GF-D8 (cell line): ENCODE measurements at regions not wholly inside any gene's neighbourhood (a gene's known extent, or its start where the extent isn't known, plus 50 kb on each side); places are given as distances from the start of the nearest gene placed in this dataset.

Experiments used
- DNase-seq: peaks from one replicate; lab custom pipeline; 2025; lab: John Stamatoyannopoulos, UW

DNA sequence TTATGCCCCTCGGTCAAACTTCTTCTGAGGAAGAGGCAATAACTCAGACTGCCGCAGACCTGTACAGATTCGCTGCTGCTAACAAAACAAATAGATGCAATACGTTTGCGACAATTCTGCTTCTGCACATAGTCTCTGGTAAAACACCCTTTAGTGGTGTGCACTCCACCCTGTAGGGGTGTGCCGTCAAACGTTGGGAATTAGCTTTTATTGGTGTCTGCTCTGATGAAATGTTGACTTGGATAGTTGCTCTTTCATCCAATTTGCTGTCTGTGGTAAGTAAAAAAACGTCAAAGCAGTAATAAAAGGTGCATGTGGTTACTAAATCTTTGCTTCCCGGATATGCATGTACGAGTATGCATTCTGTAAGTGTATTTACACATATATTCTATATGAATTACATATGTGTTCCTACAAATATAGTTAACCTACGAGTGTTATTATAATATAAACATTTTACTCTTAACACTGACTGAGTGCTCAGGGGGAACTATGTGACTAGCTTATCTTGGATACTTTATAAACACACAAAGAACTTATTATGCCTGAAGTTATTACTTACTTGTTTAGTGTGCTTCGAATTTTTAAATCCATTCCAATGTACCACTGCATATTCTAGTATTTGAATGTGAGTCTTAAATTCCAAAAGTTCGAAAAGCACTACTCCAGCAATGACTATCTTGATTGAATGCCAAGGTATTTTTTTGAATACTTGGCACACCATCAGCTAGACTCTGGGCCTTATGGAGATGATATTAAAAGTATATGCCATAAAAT, 610.2 kb downstream of the ZEB2 start:
- no peak for DNase-seq

DNA sequence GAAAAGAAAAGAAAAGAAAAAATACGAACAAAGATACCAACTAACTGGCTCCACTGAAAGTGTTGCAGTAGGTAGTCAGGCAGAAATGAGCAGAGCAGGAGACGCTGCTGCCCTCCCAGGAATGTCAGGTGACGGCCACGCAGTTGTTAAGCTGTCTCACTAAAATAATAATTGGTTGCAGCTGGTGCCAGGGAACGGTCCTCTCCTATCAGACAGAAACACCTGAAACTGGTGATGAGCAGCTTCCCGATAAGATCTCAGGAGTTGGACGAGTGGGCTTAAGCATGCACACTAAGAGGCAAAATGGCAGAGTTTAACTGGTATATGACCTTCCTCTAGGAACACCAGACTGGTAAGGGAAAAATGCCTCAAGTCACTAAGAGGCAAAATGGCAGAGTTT, 611.1 kb downstream of the ZEB2 start:
- no peak for DNase-seq

DNA sequence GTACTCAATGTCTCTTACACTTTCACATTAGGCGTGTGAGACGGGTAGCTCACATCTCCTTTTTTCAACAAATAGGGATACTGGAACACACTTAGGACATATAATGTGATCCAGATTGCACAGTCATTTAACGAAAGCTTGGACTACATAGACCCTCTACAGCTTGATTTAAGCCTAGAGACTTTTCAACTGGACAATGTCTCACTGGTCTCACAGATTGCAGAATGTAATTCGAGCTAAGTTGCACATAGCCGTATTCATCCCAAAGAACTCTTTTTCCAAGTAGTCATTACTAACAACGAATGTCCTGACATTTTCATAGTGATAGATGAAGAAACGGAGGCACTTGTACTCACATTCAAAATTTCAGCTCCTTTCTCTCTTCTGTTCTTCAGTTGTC, 612.1 kb downstream of the ZEB2 start:
- no peak for DNase-seq

DNA sequence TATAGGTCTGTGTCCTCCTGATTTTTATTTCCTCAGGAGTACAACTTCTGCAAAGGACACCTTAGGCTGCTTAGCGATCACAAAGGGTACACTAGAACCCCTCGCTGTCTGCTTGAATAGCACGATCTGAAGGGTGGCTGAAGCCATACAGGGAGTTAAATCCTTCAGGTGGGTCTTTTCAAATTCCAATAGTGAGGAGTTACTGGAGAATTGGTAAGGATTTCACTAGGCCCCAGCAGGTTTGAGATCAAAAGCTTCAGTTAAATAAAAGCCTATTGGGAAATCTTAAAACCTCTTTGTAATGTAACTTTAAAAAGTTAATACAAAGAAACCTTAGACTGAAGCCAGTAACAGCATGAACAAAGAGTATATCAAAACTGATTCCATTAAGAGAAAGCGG, 613.1 kb downstream of the ZEB2 start:
- no peak for DNase-seq

DNA sequence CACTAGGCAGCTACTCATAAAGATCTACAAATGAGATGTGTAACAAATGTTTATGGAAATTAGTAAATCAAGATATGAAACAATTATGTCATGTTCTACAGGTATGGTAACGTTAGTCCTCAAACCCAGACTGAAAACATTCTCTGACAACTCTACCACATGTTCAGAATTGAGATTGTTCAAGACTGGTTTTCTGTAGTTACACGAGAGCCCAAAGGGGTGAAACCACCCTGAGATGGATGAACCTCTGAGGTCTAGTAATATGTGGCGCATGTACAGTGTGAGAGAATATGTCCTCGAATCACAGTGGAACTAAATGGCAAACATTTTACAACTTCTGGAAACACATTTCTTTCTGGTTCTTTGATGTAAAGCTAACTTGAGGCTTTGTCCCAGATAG, 614.3 kb downstream of the ZEB2 start:
- no peak for DNase-seq

DNA sequence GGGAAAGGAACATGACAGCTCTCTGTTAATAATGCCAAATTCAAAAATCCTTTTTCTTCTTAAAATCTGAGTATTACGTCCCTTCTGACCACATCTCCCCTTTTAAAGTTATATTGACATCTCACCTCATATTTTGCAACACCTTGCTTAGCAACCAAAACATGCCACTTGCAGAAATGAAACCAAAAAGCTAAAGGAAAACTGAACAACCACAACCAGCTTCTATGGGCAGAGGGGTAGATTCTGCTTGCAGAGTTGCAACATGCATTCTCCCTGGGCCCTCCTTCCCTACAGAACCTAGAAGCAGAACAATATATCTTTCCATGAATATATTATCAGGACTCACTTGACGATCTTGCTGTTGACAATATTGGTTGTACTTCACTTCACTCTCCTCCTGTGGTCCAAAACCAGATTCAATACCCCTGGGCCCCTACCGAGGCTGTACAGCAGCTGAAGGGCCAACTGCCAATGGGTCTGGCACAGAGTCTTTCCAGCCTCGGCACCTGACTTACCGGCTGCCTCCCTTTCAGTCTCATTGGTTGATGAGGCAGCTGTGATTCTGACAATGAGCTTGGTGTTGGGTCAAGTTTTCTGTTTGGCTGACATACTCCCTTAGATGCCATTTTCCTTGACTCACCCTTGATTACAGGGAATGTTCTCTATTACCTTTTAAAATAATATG, 616.6 kb downstream of the ZEB2 start:
- no peak for DNase-seq

DNA sequence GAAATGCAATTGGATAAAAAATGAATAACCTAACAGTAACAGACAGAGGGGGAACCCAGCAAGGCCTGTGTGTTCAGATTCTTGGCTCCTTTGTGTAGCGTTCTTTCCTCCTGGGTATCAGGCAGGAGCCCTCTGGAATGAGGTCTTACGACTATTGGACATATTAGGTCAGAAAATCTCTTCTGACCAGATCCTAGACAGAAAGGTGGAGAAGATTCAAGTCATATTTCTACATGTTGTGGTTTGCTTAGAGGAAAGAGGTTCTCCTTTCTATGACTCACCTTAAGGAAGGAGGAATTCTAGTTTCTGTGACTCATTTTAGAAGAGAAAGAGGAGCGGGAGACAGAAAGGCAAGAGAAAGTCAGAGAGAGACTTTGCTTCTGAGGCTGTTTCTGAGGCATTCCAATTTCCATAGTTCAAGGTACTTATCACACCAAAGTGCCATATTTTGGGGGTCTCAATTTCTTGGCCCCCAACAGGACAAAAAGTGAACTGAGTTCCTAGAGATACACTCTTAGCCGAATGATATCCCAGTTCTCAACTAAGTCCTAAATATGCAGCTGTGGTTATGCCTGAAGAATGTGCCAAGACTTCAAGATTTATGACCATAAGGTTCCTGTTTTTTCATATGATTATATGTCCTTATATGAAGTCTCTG, 618.6 kb downstream of the ZEB2 start:
- no peak for DNase-seq

DNA sequence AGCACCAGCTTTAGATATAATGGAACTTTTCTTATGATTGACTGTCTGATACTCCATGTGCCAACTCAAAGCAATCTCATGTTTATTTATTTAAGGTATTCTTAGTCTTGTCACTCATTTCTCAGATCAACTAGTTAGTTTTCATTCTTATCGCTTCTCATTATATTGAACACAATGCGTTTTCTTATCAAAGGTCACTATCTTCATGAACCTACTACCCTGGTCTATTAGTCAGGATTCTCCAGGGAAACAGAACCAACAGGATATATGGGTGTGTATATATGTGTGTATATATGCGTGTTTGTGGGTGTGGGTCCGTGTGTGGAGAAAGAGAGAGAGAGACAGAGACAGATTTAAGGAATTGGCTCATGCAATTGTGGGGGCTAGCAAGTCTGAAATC, 619.9 kb downstream of the ZEB2 start:
- DNase-seq: no peak

DNA sequence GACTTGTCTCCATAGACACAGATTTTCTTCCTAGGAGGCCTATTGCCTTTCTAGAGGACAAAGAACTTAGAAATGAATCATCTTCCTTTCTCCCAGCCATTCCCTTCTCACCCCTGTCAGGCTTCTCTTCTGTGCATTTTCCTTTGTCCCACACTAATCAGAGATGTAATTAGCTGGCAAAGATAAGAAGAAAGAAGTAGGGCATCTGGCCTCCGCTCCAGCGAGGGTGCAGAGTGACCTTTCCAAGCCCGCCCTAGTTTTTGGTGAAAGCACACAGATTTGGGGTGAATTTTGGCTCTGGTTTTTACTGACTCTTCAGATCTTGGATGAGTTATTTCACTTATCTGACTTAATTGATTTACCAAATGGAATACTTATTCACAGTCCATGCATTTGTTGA, 626.5 kb downstream of the ZEB2 start:
- DNase-seq: no peak

DNA sequence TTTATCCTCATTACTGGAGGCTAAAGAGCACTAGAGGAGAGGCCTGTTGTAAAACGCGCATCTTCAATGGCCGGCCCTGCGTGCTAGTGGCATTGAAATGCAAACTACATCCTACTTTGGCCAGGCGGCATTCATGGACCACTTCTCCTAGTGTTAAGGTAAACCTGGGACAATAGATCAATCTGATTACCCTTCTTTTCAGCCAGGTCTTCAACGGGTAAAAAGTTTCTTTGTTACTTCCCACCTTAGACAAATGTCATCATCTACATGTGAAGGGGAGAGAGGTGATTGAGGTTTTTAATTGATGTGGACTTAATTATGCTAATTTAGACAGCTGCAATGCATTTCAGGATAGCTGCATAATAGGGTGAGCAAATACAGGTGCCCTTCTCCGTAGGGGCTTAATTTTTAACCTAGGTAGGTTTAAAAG, 628.0 kb downstream of the ZEB2 start:
- no peak for DNase-seq

DNA sequence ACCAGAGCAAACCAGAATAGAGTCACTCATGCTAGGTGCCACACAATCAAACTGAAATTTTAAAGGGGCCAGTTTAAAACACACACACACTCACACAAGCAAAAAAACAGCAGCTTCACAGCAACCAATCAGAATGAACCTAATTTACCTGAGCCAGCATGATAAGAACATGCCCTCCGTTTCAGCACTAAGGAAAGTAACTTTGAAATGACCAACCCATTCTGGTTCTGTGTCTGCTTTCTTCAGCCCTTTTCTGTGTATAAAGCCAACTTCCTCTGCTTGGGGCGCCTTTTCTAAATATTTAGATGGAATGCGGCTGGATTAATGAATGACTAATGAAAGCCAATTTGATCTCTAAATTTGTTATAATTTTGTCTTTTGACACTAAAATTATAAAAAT, 629.1 kb downstream of the ZEB2 start:
- no peak for DNase-seq

DNA sequence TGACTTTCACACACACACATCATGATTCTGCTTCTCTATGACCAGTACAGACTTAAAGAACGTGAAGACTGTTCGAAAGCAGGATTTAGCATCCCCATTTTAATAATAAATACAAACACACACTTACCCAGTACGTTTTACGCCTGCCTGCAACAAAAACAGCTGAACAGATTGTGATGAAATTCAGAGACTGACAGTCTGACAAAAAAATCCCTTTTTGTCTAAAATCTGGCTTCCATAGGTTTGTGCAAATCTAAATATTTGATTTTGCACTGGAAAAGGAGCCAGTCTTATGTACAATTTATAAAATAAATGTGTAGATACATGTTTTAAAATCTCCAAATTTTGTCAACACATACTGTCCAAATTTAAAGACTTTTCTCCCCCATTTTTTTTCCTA, 630.7 kb downstream of the ZEB2 start:
- no peak for DNase-seq

DNA sequence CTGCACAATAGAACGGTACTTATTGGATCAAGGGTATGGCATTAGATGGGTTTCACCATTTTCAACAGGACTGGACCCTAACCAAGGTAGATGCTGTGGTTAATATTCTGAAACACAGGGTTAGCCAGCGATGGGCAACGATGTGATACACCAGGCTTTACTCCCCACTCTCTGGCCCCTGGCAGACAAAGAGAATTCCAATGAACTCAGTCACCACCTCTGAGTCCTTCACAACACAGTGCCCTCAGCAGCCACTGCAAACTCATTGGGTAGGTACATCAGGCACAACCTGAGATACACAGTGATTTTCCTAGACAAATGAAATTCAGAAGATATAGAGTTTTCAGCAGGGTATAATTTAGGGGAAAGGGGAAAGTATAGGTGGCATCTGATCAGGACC, 634.5 kb downstream of the ZEB2 start:
- no peak for DNase-seq

DNA sequence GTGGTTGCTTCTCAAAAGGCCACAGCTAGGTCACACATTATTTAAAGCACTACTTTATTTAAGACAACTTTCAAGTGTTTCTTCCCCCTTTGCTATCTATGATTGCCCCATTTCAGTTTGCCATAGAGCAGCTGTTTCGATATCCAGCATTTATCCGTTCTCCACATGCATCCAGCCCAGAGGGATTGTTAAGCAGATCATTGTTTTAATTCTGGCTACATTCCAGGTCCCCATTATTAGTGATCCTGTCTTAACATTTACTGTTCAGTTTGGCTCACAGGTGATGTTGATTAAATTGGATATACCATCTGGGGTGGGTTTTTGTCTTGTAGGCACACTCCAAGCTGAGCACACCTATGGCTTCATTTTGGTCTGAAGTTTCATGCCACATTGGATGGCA, 638.7 kb downstream of the ZEB2 start:
- no peak for DNase-seq

DNA sequence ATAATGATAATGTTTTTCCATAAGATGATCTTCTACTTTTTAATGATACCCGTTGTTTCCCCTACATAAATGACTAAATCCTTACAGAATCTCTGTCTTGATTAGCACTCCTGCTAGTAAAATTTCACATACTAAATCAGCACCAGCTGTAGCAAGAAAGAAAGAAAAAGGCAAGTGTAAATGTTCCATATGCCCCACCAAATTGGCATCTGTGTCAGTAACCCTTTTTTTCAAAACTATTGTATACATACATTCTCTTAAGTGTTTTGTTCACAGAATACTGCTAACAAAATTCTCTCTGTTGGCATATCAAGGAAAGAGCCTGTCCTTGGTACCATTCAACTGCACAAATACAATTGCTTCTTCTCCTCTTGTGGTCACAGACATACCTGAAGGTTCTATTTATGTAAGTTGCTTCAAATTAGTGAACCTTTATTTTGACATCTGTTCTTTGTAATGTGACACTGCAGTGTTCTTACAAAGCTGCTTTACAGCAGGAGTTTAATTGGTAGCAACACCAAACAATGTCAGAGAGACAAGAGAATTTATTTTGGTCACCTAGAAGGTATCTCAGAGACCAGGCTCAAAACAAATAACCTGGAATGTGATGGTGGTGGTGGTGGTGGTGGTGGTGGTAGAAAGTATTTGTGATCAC, 641.9 kb downstream of the ZEB2 start:
- DNase-seq: no peak

DNA sequence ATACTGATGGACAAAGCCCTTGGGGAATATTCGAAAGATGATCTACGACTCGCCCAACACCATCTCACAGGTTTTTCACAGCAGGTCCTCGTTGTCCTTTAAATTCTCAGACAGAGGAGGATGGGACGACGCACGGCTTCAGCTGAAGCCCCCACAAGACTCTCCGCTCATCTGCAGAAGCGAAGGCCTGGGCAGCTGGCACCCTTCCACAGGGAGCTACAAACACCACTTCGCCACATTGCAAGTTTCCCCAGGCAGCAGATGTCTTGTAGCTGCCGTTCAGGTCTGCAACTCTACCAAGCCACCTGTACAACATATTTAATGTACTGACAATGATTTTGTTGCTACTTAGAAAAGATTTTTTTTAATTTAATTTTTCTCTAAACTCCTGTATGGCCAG, 642.9 kb downstream of the ZEB2 start:
- no peak for DNase-seq

DNA sequence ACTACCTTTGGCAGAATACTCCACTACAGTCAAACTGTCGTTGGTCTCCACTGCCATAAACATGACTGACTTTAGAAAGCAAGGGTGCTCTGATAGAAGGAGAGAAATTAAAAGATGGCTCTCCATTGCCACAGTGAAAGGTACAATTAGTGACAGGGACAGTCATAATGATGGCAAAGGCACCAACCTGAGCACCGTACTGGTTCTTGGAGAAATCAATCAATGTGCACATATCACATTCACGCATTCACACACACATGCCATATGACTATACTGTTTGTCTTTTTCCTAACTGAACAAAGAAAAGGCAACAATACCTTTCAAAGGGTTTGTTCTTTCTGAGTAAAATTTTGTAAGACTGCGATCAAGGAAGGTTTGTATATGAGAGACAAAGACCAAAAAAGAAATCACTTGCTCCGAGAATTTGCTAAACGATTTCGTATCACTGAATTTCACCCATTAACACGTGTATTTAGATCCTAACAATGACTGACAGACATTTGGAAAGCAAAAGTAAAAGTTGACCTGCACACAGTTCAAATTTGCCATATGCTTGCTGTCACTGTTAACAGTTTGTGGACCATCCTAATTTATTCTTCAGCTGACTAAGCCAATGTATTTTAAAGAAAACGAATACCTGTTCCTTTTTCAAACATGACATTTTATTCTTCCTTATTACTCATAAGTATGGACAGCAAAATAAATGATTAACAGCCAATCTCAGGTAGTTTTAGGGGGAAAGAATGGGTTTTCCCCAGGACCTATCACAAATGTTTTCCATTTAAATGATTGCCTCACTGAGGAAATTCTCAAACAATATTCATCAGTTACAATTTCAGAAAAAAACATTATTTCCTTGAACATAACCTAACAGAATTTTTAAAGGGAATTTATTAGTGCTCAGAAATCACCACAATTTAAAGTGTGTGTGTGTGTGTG, 644.4 kb downstream of the ZEB2 start:
- no peak for DNase-seq

DNA sequence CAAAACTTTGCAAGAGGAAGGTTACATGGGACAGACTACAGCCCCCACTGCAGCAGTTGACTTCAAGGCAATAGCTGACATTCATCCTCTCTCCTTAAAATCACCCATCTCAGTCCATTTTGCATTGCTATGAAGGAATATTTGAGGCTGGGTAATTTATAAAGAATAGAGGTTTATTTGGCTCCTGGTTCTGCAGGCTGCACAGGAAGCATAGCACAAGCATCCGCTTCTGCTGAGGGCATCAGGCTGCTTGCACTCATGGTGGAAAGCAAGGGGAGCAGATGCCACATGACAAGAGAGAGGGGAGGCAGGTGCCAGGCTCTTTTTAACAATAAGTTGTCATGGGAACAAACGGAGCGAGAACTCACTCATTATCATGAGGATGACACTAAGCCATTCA, 646.0 kb downstream of the ZEB2 start:
- DNase-seq: no peak

DNA sequence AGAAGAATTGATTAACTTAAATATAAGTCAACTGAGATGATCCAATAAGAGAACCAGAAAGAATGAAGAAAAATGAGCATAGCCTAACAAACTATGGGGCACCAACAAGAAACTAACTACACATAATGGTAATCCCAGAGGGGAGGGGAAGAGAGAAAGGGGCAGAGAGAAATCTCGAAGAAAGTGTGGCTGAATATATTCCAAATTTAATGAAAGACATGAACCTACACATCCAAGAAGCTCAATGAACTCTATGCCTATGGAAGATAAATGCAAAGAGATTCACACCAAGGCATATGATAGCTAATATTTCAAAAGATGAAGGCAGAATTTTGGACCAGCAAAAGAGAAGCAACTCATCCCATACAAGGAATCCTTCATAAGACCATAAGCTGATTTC, 649.2 kb downstream of the ZEB2 start:
- DNase-seq: no peak

DNA sequence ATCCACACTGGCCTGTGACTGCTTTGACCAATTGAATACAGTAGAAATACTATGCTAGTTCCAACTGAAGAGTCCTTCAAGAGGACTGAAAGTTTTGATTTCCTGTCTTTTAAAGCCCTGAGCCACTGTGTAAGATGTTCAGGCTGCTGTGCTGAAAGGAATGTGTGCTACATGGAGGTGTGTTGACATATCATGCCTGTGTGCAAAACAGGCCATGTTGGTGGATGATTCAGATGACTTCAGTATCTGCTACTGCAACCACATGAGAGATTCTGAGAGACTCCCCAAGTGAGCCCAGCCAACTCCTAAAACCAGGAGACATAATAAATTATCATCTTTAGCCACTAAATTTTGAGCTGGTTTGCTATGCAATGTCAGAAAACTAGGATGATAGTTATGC, 662.9 kb downstream of the ZEB2 start:
- DNase-seq: no peak

DNA sequence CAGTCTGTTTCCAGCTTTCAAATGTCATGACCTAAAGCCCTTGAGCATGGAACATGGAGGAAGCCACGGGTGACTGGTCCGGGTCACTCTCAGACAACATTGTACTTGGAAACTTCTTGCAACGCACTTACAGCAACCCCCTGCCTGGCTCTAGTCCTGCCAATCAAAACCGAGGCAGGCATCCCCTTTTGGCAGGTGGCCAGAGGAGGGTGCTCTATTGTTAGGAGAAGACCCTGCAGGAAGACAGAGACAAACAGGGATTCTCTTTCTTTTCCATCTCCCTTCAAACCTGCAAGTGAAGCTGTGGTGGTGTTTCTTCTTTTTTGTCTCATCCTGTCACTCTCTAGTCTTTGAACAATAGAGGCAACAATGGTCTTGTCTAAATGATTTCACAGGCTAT, 667.2 kb downstream of the ZEB2 start:
- no peak for DNase-seq

DNA sequence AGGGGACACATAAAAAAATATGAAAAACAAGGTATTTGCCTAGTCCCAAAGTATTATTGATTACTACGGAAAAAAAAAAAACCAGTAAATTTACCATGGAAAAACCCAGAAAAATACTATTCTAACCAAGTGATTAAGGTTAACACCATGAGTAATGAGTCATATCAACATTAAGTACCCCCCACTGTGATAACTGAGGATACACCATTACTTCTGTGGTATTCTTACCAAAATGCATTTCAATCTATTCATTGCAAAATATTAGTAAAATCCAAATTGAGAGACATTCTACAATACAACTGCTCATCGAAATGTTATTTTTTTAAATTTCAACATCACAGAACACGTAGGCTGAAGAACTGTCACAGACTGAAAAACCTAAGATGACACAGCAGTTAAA, 669.8 kb downstream of the ZEB2 start:
- DNase-seq: no peak
